ENCODE measurements at regions not wholly inside any gene's neighbourhood (a gene's known extent, or its start where the extent isn't known, plus 50 kb on each side); places are given as distances from the start of the nearest gene placed in this dataset.

- Histone ChIP-seq H3K4me3 (ENCODE audit: low read length) (no peak overlapping the region), H3K9me3 (ENCODE audit: control insufficient read depth, insufficient read depth, low read length) (no peaks in the 10 kb centered on the region), H3K27me3 (ENCODE audit: control insufficient read depth, insufficient read depth, low read length) (no peaks in the 10 kb centered on the region), H3K27ac (ENCODE audit: low read length) (no peak overlapping the region), H3K4me1 (ENCODE audit: control insufficient read depth, insufficient read depth, low read length) (no peaks in the 10 kb centered on the region), H3K36me3 (ENCODE audit: control insufficient read depth, insufficient read depth, low read length) (no peaks in the 10 kb centered on the region)
- no peak overlapping the region for H3K4me3 Mint-ChIP-seq
- ATAC-seq (no peak), DNase-seq (no peak)
- no peak for TF ChIP-seq CTCF (IDR thresholded peaks at IDR 0.05)
- H3K27me3 Mint-ChIP-seq (ENCODE audit: low read depth in 2 of 2) = no peaks in the 10 kb centered on the region
- H3K4me1 Mint-ChIP-seq = no peaks in the 10 kb centered on the region
- 88% methylated on average over 9 of the region's 9 CpGs for WGBS (ENCODE audit: insufficient coverage)
- intact Hi-C loops (cut with micrococcal nuclease) = no loop called here
- H3K27ac Mint-ChIP-seq = no peak overlapping the region
- H3K9me3 Mint-ChIP-seq = peaks cover 9 to 15% of the 10 kb centered on the region in 2 donors
- H3K36me3 Mint-ChIP-seq = no peaks in the 10 kb centered on the region
These were observed 1101.5 kb upstream of the KLHL29 start for GRCh38 chr2:22283436-22283835.

GRCh38 chr2:22290302-22290701, 1094.7 kb upstream of the KLHL29 start:
- Mint-ChIP-seq H3K4me3 (no peak overlapping the region), H3K36me3 (no peaks in the 10 kb centered on the region), H3K4me1 (no peaks in the 10 kb centered on the region), H3K27me3 (ENCODE audit: low read depth in 2 of 2) (no peaks in the 10 kb centered on the region), H3K9me3 (peaks cover 13 to 26% of the 10 kb centered on the region in 2 donors), H3K27ac (no peak overlapping the region)
- DNase-seq = no peak
- no peak for ATAC-seq
- H3K9me3 ChIP-seq (ENCODE audit: control insufficient read depth, insufficient read depth, low read length) = no peaks in the 10 kb centered on the region
- no peak overlapping the region for H3K4me3 ChIP-seq (ENCODE audit: low read length)
- no peak for TF ChIP-seq CTCF (IDR thresholded peaks at IDR 0.05)
- no peaks in the 10 kb centered on the region for H3K36me3 ChIP-seq (ENCODE audit: control insufficient read depth, insufficient read depth, low read length)
- 71% methylated on average over 1 of the region's 1 CpG for WGBS (ENCODE audit: insufficient coverage)
- H3K27me3 ChIP-seq (ENCODE audit: control insufficient read depth, insufficient read depth, low read length) = no peaks in the 10 kb centered on the region
- H3K27ac ChIP-seq (ENCODE audit: low read length) = no peak overlapping the region
- intact Hi-C loops (cut with micrococcal nuclease) = no loop called here
- no peaks in the 10 kb centered on the region for H3K4me1 ChIP-seq (ENCODE audit: control insufficient read depth, insufficient read depth, low read length)

GRCh38 chr2:22290909-22291473, 1094.0 kb upstream of the KLHL29 start:
- H3K36me3 Mint-ChIP-seq = no peaks in the 10 kb centered on the region
- intact Hi-C loops (cut with micrococcal nuclease) = no loop called here
- Histone ChIP-seq H3K36me3 (ENCODE audit: control insufficient read depth, insufficient read depth, low read length) (no peaks in the 10 kb centered on the region), H3K4me3 (ENCODE audit: low read length) (no peak overlapping the region), H3K4me1 (ENCODE audit: control insufficient read depth, insufficient read depth, low read length) (no peaks in the 10 kb centered on the region), H3K9me3 (ENCODE audit: control insufficient read depth, insufficient read depth, low read length) (no peaks in the 10 kb centered on the region), H3K27ac (ENCODE audit: low read length) (no peak overlapping the region), H3K27me3 (ENCODE audit: control insufficient read depth, insufficient read depth, low read length) (no peaks in the 10 kb centered on the region)
- 87% methylated on average over 3 of the region's 4 CpGs for WGBS (ENCODE audit: insufficient coverage)
- H3K27ac Mint-ChIP-seq = no peak overlapping the region
- H3K27me3 Mint-ChIP-seq (ENCODE audit: low read depth in 2 of 2) = no peaks in the 10 kb centered on the region
- peaks cover 13 to 26% of the 10 kb centered on the region in 2 donors for H3K9me3 Mint-ChIP-seq
- DNase-seq = no peak
- ATAC-seq = no peak
- no peak overlapping the region for H3K4me3 Mint-ChIP-seq
- TF ChIP-seq CTCF (IDR thresholded peaks at IDR 0.05) = no peak
- H3K4me1 Mint-ChIP-seq = no peaks in the 10 kb centered on the region

GRCh38 chr2:22301228-22301627, 1083.8 kb upstream of the KLHL29 start:
- H3K36me3 ChIP-seq (ENCODE audit: control insufficient read depth, insufficient read depth, low read length) = no peaks in the 10 kb centered on the region
- no peaks in the 10 kb centered on the region for H3K4me1 ChIP-seq (ENCODE audit: control insufficient read depth, insufficient read depth, low read length)
- no peak for TF ChIP-seq CTCF (IDR thresholded peaks at IDR 0.05)
- Mint-ChIP-seq H3K27me3 (ENCODE audit: low read depth in 2 of 2) (no peaks in the 10 kb centered on the region), H3K9me3 (peaks cover 8 to 12% of the 10 kb centered on the region in 2 donors), H3K36me3 (peaks cover 14% of the 10 kb centered on the region), H3K4me3 (no peak overlapping the region), H3K27ac (no peak overlapping the region), H3K4me1 (no peaks in the 10 kb centered on the region)
- ATAC-seq (no peak), DNase-seq (no peak)
- no peak overlapping the region for H3K27ac ChIP-seq (ENCODE audit: low read length)
- no peaks in the 10 kb centered on the region for H3K27me3 ChIP-seq (ENCODE audit: control insufficient read depth, insufficient read depth, low read length)
- no peak overlapping the region for H3K4me3 ChIP-seq (ENCODE audit: low read length)
- WGBS (ENCODE audit: insufficient coverage) = 90% methylated on average over 3 of the region's 6 CpGs
- no peaks in the 10 kb centered on the region for H3K9me3 ChIP-seq (ENCODE audit: control insufficient read depth, insufficient read depth, low read length)
- intact Hi-C loops (cut with micrococcal nuclease) = no loop called here
